Astrocyte of the cerebellum (primary cell): ENCODE measurements at regions not wholly inside any gene's neighbourhood (a gene's known extent, or its start where the extent isn't known, plus 50 kb on each side); places are given as distances from the start of the nearest gene placed in this dataset.

Experiments
- DNase-seq: peaks from one replicate; pipeline ENCODE4 v3.0.0-alpha.2; 2011; ENCODE audit warnings: low read depth
- H3K4me3 ChIP-seq: 2 replicates; pipeline ENCODE4 v1.5.1; 2011; ENCODE audit warnings: mild to moderate bottlenecking, low read depth, low read length, moderate library complexity
- CTCF ChIP-seq: IDR thresholded peaks from 2 replicates; pipeline ENCODE4 v1.5.1; 2012; ENCODE audit warnings: low read length, low read depth, moderate library complexity, mild to moderate bottlenecking; ENCODE audit errors: missing control alignments
- in situ Hi-C: cut with HindIII; loops from 2 replicates; pipeline ENCODE4 v1.10.0; 2017; ENCODE audit warnings: low sequenced_read_pairs

- DNase-seq, result no peak
Measured at GRCh38 chr14:101219896-101220703, 316.6 kb upstream of the RTL1 start.

GRCh38 chr14:101220921-101221510 is 317.5 kb upstream of the RTL1 start:
- no peak for DNase-seq
- no peak overlapping the region for H3K4me3 ChIP-seq
- TF ChIP-seq CTCF, result no peak
- in situ Hi-C loops, result no loop called here

More at GRCh38 chr14:101219896-101220703, 316.6 kb upstream of the RTL1 start:
- no peak for TF ChIP-seq CTCF
- in situ Hi-C loops, result loop anchor here (5.0 kb wide), 1 partner anchor 43 kb away; no protein-coding TSS in a partner anchor
- H3K4me3 ChIP-seq, result no peak overlapping the region

GRCh38 chr14:101221549-101222160 is 318.1 kb upstream of the RTL1 start:
- DNase-seq, result no peak

GRCh38 chr14:101222362-101223070 is 319.0 kb upstream of the RTL1 start:
- DNase-seq, result no peak
- TF ChIP-seq CTCF, result no peak
- in situ Hi-C loops, result no loop called here
- H3K4me3 ChIP-seq, result no peak overlapping the region

More at GRCh38 chr14:101221549-101222160, 318.1 kb upstream of the RTL1 start:
- no peak overlapping the region for H3K4me3 ChIP-seq
- in situ Hi-C loops, result no loop called here
- no peak for TF ChIP-seq CTCF

- H3K4me3 ChIP-seq, result no peak overlapping the region
- in situ Hi-C loops, result no loop called here
- TF ChIP-seq CTCF, result no peak
- no peak for DNase-seq
Measured at GRCh38 chr14:101223127-101223526, 319.6 kb upstream of the RTL1 start.

- TF ChIP-seq CTCF, result no peak
- DNase-seq, result no peak
- H3K4me3 ChIP-seq, result no peak overlapping the region
- in situ Hi-C loops, result no loop called here
Measured at GRCh38 chr14:101223561-101224162, 320.1 kb upstream of the RTL1 start.
